Activated CD4-positive, CD25-positive, alpha-beta regulatory T cell treated with anti-CD3 and anti-CD28 coated beads, Interleukin-2, amount 50 U/mL, for 16 hours (primary cell): ENCODE measurements at regions not wholly inside any gene's neighbourhood (a gene's known extent, or its start where the extent isn't known, plus 50 kb on each side); places are given as distances from the start of the nearest gene placed in this dataset.

Experiments
- DNase-seq: peaks from one replicate; pipeline ENCODE4 v3.0.0-alpha.2; 2020; ENCODE audit warnings: low read depth, low spot score

GRCh38 chr2:125479143-125479636, 1176.8 kb upstream of the GYPC start:
- no peak for DNase-seq

- DNase-seq = no peak
Observed at GRCh38 chr2:125490308-125490707, 1165.7 kb upstream of the GYPC start.

- no peak for DNase-seq
Observed at GRCh38 chr2:125491663-125492062, 1164.3 kb upstream of the GYPC start.

- no peak for DNase-seq
Observed at GRCh38 chr2:125512313-125512712, 1143.6 kb upstream of the GYPC start.

- no peak for DNase-seq
Observed at GRCh38 chr2:125516496-125517109, 1139.4 kb upstream of the GYPC start.

GRCh38 chr2:125526093-125526492, 1129.9 kb upstream of the GYPC start:
- DNase-seq = no peak

- no peak for DNase-seq
Observed at GRCh38 chr2:125535089-125535488, 1120.9 kb upstream of the GYPC start.

GRCh38 chr2:125543968-125544514, 1111.9 kb upstream of the GYPC start:
- DNase-seq = no peak

- no peak for DNase-seq
Observed at GRCh38 chr2:125553768-125554167, 1102.2 kb upstream of the GYPC start.

- DNase-seq = no peak
Observed at GRCh38 chr2:125554956-125555355, 1101.0 kb upstream of the GYPC start.

- DNase-seq = no peak
Observed at GRCh38 chr2:125559186-125559585, 1096.8 kb upstream of the GYPC start.

- no peak for DNase-seq
Observed at GRCh38 chr2:125560855-125561254, 1095.1 kb upstream of the GYPC start.

GRCh38 chr2:125561302-125561701, 1094.7 kb upstream of the GYPC start:
- DNase-seq = no peak

GRCh38 chr2:125562924-125563323, 1093.0 kb upstream of the GYPC start:
- no peak for DNase-seq

GRCh38 chr2:125564471-125564870, 1091.5 kb upstream of the GYPC start:
- DNase-seq = no peak

GRCh38 chr2:125566422-125566821, 1089.5 kb upstream of the GYPC start:
- no peak for DNase-seq

GRCh38 chr2:125567100-125567499, 1088.9 kb upstream of the GYPC start:
- no peak for DNase-seq

- no peak for DNase-seq
Observed at GRCh38 chr2:125572660-125573059, 1083.3 kb upstream of the GYPC start.

GRCh38 chr2:125573432-125573831, 1082.5 kb upstream of the GYPC start:
- DNase-seq = no peak

- no peak for DNase-seq
Observed at GRCh38 chr2:125576558-125576957, 1079.4 kb upstream of the GYPC start.

- DNase-seq = no peak
Observed at GRCh38 chr2:125581557-125581956, 1074.4 kb upstream of the GYPC start.

GRCh38 chr2:125582516-125582915, 1073.4 kb upstream of the GYPC start:
- no peak for DNase-seq

- no peak for DNase-seq
Observed at GRCh38 chr2:125584732-125585131, 1071.2 kb upstream of the GYPC start.

- DNase-seq = no peak
Observed at GRCh38 chr2:125588780-125589179, 1067.2 kb upstream of the GYPC start.
